H1 (cell line): ENCODE measurements at regions not wholly inside any gene's neighbourhood (a gene's known extent, or its start where the extent isn't known, plus 50 kb on each side); places are given as distances from the start of the nearest gene placed in this dataset.
A peak's percentile ranks its signal among the peaks of the same experiment; 100 is the strongest.

Source experiments
- BACH1 ChIP-seq: IDR thresholded peaks from 2 replicates; pipeline ENCODE4 v1.6.1; 2012; ENCODE audit warnings: low read length, improper control_type of control experiment
- CHD2 ChIP-seq: IDR thresholded peaks from 2 replicates; pipeline ENCODE4 v1.6.1; 2012; ENCODE audit warnings: low read length, improper control_type of control experiment
- RAD21 ChIP-seq, 2 experiments: IDR thresholded peaks in 1 of 2; conservative IDR thresholded peaks in 1 of 2; 2 replicates each; pipeline ENCODE4 v1.6.1; 2011; ENCODE audit warnings: low read depth in 2 of 2, low read length in 2 of 2, improper control_type of control experiment in 1 of 2, inconsistent platforms in 1 of 2, mild to moderate bottlenecking in 1 of 2, moderate library complexity in 1 of 2
- SIX5 ChIP-seq: IDR thresholded peaks from 2 replicates; pipeline ENCODE4 v1.6.1; 2011; ENCODE audit warnings: mild to moderate bottlenecking, low read depth, low read length
- TF ChIP-seq, protein P1 (sequence below), 3 experiments: IDR thresholded peaks; 1 replicate in 2 of 3; 2 replicates in 1 of 3; pipeline versions ENCODE4 v1.5.1 to v1.6.1; 2011; ENCODE audit warnings: low read length in 3 of 3, mild to moderate bottlenecking in 3 of 3, inconsistent platforms in 2 of 3, low read depth in 1 of 3, moderate library complexity in 1 of 3; ENCODE audit not compliant: insufficient read depth in 1 of 3; ENCODE audit errors: control extremely low read depth in 1 of 3

DNA sequence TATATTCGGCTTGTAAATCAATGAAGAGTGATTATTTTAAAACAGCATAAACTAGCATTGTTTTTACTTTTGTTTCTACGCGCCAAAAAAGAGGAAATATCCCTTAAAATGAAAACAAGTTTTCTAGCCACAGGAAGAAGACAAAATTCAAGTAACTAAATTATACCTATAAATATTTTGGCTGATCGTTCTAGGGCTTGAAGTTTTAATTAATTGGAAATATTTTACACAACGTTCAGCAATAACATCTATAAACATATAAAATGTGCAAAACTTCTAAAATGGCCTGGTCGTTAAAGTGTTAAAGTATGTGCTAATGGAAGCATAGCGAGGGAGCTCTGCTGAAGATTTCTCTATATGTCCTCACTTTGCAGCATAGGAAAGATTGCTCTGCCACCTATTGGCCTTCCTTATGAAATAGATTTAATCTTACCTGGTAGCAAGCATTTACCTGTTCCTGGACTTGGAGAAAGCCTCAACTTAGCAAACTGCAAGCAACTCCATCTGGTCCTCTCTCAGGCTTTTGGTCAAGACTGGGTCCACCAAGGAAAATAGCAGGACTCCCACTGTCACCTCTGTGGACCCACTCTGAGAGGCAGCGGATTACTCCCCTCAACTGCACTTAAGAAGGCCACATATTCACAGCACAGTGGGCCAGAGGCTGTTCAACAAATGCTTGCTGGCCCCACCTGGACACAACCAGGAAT, 351.3 kb upstream of the RUNX1 start:
- TF ChIP-seq BACH1 (no peak), SIX5 (no peak), RAD21 (IDR thresholded peaks at IDR 0.05 in 1 of 2, conservative IDR thresholded peaks at IDR 0.05 in 1 of 2; ENCODE audit: low read depth in 2 of 2, low read length in 2 of 2) (peak; percentile 81 to 83), CHD2 (no peak)
- TF ChIP-seq, protein P1, sequence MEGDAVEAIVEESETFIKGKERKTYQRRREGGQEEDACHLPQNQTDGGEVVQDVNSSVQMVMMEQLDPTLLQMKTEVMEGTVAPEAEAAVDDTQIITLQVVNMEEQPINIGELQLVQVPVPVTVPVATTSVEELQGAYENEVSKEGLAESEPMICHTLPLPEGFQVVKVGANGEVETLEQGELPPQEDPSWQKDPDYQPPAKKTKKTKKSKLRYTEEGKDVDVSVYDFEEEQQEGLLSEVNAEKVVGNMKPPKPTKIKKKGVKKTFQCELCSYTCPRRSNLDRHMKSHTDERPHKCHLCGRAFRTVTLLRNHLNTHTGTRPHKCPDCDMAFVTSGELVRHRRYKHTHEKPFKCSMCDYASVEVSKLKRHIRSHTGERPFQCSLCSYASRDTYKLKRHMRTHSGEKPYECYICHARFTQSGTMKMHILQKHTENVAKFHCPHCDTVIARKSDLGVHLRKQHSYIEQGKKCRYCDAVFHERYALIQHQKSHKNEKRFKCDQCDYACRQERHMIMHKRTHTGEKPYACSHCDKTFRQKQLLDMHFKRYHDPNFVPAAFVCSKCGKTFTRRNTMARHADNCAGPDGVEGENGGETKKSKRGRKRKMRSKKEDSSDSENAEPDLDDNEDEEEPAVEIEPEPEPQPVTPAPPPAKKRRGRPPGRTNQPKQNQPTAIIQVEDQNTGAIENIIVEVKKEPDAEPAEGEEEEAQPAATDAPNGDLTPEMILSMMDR (IDR thresholded peaks at IDR 0.05; ENCODE audit: control extremely low read depth in 1 of 3, insufficient read depth in 1 of 3, low read depth in 1 of 3, low read length in 3 of 3): peak in 2 of 3 experiments; percentile 38 to 66; a peak in 2 of 4 replicates
